Urothelium cell line (cell line): ENCODE measurements at regions not wholly inside any gene's neighbourhood (a gene's known extent, or its start where the extent isn't known, plus 50 kb on each side); places are given as distances from the start of the nearest gene placed in this dataset.
A peak's percentile ranks its signal among the peaks of the same experiment; 100 is the strongest.

Experiments used
- DNase-seq: peaks from one replicate; pipeline ENCODE4 v3.0.0; 2011; ENCODE audit warnings: low spot score, mixed read lengths
- FAIRE-seq: peaks from 2 replicates; lab custom pipeline; 2011; peaks lifted over from hg19 to GRCh38; lab: Jason Lieb, UNC

DNA sequence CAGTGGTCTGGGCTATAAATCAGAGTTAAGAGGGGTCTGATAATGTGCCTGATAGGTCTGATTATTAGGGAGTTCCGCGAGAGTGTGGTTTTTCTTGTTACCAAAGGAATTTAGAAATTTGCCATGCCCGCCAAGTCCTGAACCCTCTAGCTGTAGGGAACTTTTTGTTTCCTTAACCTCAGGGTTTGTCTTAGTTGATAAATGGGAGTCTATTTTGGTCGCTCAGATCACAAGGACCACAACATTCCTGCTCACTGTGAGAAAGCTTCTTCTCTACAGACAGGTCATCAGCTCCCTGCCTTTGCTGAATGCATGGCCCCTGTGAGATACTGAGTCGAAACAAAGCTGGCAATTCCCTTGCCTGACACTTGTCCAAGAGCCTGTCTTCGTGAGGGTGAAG is 497.8 kb downstream of the HS3ST4 start:
- no peak for FAIRE-seq
- DNase-seq, result no peak

- FAIRE-seq, result no peak
- no peak for DNase-seq
Observed at GRCh38 chr16:26194526-26194925, 502.8 kb downstream of the HS3ST4 start.

- DNase-seq (no peak), FAIRE-seq (no peak)
Observed at GRCh38 chr16:26195225-26195624, 503.5 kb downstream of the HS3ST4 start.

DNA sequence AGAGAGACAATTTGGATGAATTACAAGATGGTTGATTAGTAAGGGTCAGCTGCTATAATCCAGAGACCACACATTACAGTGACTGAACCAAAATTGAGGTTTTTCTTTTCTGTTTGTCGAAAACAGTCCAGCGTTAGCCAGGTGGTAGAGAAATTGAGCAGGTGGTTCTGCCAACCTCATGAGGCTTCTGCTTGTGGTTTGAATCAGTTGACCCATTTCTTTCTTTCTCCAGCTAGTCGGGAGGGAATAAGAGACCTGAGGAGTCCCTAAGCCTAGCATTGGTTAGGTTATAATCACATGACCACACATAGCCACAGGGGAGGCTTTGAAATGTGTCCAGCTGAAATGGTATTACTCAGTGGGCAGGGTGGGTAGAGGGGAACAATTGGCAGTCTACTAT is 504.6 kb downstream of the HS3ST4 start:
- DNase-seq (no peak), FAIRE-seq (no peak)

GRCh38 chr16:26196802-26197201 is 505.0 kb downstream of the HS3ST4 start:
- FAIRE-seq, result no peak
- no peak for DNase-seq

- FAIRE-seq, result no peak
- no peak for DNase-seq
Observed at GRCh38 chr16:26197707-26198106, 505.9 kb downstream of the HS3ST4 start.

- no peak for DNase-seq
- FAIRE-seq, result no peak
Observed at GRCh38 chr16:26198221-26198620, 506.5 kb downstream of the HS3ST4 start.

DNA sequence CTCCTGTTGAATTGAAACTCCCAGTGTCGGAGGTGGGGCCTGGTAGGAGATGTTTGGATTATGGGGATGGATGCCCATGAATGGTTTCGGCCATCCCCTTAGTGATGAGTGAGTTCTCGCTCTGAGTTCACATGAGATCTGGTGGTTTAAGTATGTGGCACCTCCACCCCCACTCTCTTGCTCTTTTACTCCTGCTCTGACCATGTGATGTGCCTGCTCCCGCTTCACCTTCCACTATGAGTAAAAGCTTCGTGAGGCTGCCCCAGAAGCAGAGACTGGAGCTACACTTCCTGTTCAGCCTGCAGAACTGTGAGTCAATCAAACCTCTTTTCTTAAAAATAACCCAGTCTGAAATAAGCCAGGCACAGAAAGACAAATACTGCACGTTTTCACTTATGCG is 512.4 kb downstream of the HS3ST4 start:
- no peak for DNase-seq
- no peak for FAIRE-seq

GRCh38 chr16:26211542-26211941 is 519.8 kb downstream of the HS3ST4 start:
- FAIRE-seq, result no peak
- DNase-seq, result no peak

- DNase-seq (no peak), FAIRE-seq (no peak)
Observed at GRCh38 chr16:26212599-26212998, 520.8 kb downstream of the HS3ST4 start.

DNA sequence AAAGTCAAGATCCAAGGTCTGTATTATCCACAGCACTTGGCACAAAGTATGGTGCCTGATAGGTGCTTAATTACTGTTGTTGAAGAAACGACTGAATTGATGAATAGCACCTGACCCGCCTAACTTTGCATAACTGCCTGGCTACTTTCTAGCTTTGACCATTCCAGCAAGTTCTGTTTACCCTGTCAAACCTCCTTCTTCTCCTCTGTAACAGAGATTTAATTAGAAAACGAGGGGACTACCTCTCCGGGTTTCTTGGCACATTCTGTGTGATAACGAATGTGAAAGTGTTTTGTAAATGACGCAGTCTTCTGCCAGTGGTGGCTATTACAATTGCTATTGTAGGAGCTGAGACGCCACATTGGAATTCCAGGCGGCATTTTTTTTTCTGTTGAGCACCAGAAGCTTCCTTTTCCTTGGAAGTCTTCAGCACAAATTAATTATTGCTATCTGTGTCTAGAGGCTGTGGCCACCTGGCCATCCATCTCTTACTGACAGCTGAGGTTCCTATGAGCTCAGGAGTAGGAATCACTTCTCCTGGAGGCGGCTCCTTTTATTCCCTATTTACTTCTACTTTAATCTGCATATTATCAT is 522.9 kb downstream of the HS3ST4 start:
- peak; percentile 7 for DNase-seq
- no peak for FAIRE-seq

GRCh38 chr16:26220894-26221293 is 529.1 kb downstream of the HS3ST4 start:
- no peak for FAIRE-seq

DNA sequence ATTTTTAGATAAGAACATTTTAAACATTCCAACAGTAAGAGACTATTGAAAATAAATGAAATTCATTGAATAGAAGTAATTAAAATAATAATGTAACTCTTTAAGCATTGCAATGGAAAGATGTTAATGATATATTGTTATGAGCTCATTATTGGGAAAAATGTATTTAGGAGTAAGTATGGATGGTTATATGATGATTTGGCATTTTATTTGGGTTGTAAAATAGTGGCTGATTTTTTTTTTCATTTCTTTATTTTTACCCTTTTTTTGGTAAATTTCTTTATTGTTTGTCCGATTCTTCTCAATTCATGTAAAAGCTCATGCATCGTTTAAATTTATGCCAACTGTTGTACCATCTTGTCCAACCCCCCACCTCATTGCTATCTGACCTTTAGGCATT is 539.9 kb downstream of the HS3ST4 start:
- FAIRE-seq, result no peak
- no peak for DNase-seq

More at GRCh38 chr16:26220894-26221293, 529.1 kb downstream of the HS3ST4 start:
- no peak for DNase-seq

GRCh38 chr16:26240807-26241206 is 549.0 kb downstream of the HS3ST4 start:
- no peak for DNase-seq
- no peak for FAIRE-seq

DNA sequence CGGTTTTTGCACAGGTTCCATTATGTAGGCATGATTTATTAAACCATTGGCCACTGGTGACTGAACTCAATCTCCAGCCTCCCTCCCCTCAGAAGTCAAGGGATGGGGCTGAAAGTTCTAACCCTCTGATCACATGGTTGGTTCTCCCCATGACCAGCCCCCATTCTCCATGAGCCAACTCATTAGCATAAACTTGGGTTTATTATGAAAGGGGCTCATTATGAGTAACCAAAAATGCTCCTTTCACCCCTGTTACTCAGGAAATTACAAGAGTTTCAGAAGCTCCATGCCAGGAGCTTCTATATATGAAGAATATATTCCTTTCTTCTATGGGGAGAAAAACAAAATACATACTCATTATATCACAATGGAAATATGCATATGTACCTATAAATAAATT is 555.3 kb downstream of the HS3ST4 start:
- FAIRE-seq (no peak), DNase-seq (no peak)

DNA sequence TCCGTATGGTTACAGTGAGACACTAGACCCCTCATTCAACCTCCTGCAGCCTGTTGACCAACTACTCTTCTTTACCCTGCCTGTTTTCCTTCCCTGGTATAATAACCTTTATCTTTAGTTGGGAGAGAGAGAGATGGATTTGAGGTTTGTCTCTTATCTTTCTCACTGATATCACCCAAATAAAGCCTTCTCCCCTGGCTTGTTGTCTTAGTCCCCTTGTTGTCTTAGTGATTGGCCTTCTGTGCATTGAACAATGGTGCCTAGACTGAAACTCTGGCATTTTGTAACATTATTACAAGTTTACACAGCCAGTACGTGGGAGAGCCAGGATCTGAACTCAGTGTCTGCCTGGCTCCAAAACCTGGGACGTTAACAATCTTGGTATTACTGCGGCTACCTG is 560.8 kb downstream of the HS3ST4 start:
- no peak for FAIRE-seq

DNA sequence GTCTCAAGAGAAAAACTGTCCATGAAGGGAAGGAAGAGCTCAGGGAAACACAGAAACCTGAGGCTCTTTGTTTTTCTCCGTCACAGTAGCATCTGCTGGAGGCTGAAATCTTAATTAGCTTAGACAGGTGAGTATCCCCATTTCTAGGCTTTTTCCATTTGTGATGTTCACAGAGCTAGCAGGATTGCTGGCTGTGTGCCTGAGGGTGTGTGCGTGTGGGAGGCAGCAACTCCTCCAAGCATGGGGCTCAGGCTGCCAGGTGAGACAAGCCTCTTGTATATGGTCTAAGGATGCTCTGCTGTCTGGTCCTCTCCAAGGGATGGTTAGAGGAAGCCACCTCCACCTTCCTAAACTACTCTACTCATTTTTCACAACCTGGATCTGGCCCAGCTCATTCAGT is 569.9 kb downstream of the HS3ST4 start:
- no peak for FAIRE-seq

More for the DNA sequence above, 560.8 kb downstream of the HS3ST4 start:
- DNase-seq, result no peak

GRCh38 chr16:26263406-26263805 is 571.6 kb downstream of the HS3ST4 start:
- FAIRE-seq, result no peak

More for the DNA sequence above, 569.9 kb downstream of the HS3ST4 start:
- no peak for DNase-seq

DNA sequence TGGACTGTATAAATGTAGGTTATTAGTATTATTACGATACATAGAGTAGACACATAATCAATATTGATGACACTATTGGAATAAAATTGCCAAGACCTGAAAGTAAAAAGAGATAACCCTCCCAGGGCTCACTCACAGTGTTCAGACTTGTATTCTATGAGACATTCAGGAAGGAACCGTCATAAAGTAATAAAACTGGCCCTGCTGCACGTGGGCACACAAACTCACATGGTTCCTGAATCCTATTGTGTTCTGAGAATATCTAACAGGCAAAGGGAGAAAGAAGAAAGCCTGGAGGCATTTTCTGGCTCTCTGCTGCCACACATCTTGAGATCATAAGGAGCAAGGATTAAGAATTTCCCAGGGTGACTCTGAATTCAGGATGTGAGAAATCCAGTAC is 575.9 kb downstream of the HS3ST4 start:
- FAIRE-seq (no peak), DNase-seq (no peak)

More at GRCh38 chr16:26263406-26263805, 571.6 kb downstream of the HS3ST4 start:
- no peak for DNase-seq

- DNase-seq (no peak), FAIRE-seq (no peak)
Observed at GRCh38 chr16:26269673-26270072, 577.9 kb downstream of the HS3ST4 start.

GRCh38 chr16:26273607-26274006 is 581.8 kb downstream of the HS3ST4 start:
- DNase-seq, result no peak
- peak; percentile 95 for FAIRE-seq

GRCh38 chr16:26275021-26275590 is 583.3 kb downstream of the HS3ST4 start:
- DNase-seq (no peak), FAIRE-seq (no peak)

DNA sequence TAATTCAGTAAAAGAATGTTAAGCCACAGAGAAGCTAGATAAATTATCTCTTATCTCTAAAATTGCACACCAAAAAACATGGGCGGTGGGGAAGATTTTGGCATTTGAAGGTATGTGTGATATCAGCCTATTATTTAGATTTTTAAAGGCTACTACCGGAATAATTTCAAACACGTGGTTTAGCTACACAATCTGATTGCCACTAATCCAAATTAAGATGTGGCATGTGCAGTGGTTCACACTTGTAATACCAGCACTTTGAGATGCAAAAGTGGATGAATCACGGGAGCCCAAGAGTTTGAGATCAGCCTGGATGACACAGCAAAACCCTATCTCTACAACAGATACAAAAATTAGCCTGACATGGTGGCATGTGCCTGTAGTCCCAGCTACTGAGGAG is 584.5 kb downstream of the HS3ST4 start:
- DNase-seq (no peak), FAIRE-seq (no peak)
